NCI-H128 (cell line): ENCODE measurements at regions not wholly inside any gene's neighbourhood (a gene's known extent, or its start where the extent isn't known, plus 50 kb on each side); places are given as distances from the start of the nearest gene placed in this dataset.

Experiments used
- DNase-seq: peaks from one replicate; lab custom pipeline; 2025; ENCODE audit not compliant: unreplicated experiment; lab: John Stamatoyannopoulos, UW

- DNase-seq = no peak
Measured at GRCh38 chr18:46343456-46343855, 239.3 kb downstream of the HAUS1 start.

- no peak for DNase-seq
Measured at GRCh38 chr18:46343931-46344372, 239.8 kb downstream of the HAUS1 start.

- no peak for DNase-seq
Measured at GRCh38 chr18:46344416-46345180, 240.4 kb downstream of the HAUS1 start.

GRCh38 chr18:46345181-46345465 is 240.9 kb downstream of the HAUS1 start:
- DNase-seq = no peak

GRCh38 chr18:46346213-46346612 is 242.0 kb downstream of the HAUS1 start:
- no peak for DNase-seq

- no peak for DNase-seq
Measured at GRCh38 chr18:46346896-46347630, 242.9 kb downstream of the HAUS1 start.

GRCh38 chr18:46350598-46351159 is 246.5 kb downstream of the HAUS1 start:
- no peak for DNase-seq

- DNase-seq = no peak
Measured at GRCh38 chr18:46352520-46353250, 248.5 kb downstream of the HAUS1 start.

- no peak for DNase-seq
Measured at GRCh38 chr18:46353460-46353859, 249.3 kb downstream of the HAUS1 start.

- DNase-seq = no peak
Measured at GRCh38 chr18:46356278-46357033, 252.3 kb downstream of the HAUS1 start.

- no peak for DNase-seq
Measured at GRCh38 chr18:46360102-46360699, 256.0 kb downstream of the HAUS1 start.

- no peak for DNase-seq
Measured at GRCh38 chr18:46360866-46361265, 256.7 kb downstream of the HAUS1 start.

- DNase-seq = no peak
Measured at GRCh38 chr18:46362533-46362932, 258.3 kb downstream of the HAUS1 start.

GRCh38 chr18:46364048-46364447 is 259.9 kb downstream of the HAUS1 start:
- DNase-seq = no peak

- no peak for DNase-seq
Measured at GRCh38 chr18:46366201-46366600, 262.0 kb downstream of the HAUS1 start.

- no peak for DNase-seq
Measured at GRCh38 chr18:46366751-46367376, 262.7 kb downstream of the HAUS1 start.

- DNase-seq = no peak
Measured at GRCh38 chr18:46369323-46369722, 265.1 kb downstream of the HAUS1 start.

- no peak for DNase-seq
Measured at GRCh38 chr18:46370898-46371297, 266.7 kb downstream of the HAUS1 start.

- DNase-seq = no peak
Measured at GRCh38 chr18:46372670-46373069, 268.5 kb downstream of the HAUS1 start.

GRCh38 chr18:46373131-46373530 is 268.9 kb downstream of the HAUS1 start:
- DNase-seq = no peak
